DMS53 treated with DMSO at 0.1 percent for 48 hours (cell line): ENCODE measurements at regions not wholly inside any gene's neighbourhood (a gene's known extent, or its start where the extent isn't known, plus 50 kb on each side); places are given as distances from the start of the nearest gene placed in this dataset.
A peak's percentile ranks its signal among the peaks of the same experiment; 100 is the strongest.
"Not testable (repeated sequence)": the region's sequence is repeated elsewhere in the genome, so short reads cannot be mapped to it uniquely, and the experiment has no call there.

ENCODE experiments used
- DNase-seq: peaks from one replicate; lab custom pipeline; 2025; ENCODE audit not compliant: unreplicated experiment; lab: John Stamatoyannopoulos, UW

DNA sequence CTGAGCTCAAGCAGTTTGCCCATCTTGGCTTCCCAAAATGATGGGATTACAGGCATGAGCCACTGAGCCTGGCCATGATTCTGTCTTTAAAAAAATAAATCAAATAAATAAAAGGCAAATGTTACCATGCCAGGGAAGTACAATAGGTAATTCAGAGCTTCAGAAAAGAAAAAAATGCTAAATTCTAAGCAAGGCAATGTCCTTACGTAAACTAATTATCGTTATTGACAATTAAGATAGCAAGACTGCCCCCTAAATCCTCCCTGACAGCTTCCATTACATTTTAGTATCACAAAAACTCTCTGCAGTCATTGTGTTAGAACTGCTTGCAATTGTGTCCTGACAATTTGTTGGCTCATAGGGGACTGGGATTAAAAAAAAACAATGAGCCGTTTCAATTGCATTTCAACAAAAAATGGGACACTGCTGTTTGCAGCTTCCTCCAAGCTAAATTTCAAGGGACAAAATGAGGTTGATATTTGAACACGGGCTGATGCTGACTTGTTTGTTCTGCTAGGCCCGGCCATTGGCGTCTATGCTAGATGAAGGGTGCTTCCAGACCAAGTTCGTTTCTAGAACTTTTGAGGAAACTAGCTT is 88.9 kb downstream of the MOGAT1 start:
- no peak for DNase-seq

DNA sequence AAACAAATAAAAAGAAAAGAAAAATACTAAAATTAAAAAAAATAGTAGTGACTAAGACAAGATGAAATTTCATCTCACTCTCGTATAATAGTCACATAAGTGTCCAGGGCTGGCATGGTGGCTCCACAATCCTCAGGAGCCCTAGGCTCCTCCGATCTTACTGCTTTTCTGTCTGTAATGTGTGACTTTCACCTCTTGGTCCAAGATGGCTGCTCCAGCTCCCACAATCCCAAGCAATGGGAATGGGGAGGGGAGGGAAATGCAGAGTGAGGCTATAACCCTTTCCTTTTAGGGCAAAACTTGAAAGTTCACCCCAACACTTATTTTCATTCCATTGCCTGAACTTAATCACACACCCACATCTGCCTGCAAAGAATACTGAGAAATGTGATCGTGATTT is 90.4 kb downstream of the MOGAT1 start:
- DNase-seq, result no peak

DNA sequence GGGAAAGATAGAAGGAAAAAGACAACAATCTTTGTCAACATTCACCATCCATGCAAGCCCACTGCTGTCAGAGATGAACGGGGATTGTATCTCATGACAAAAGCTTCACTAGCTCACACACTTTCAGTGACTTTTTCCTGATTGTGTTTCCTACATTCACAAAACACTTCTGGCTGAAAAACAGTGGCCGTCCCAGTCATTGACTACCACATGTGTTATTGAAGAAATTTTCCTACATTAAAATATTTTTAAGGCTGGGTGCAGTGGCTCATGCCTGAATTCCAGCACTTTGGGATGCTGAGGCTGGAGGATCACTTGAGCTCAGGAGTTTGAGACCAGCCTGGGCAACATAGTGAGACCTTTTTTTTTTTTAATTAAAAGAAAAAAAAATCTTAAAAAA is 90.9 kb downstream of the MOGAT1 start:
- DNase-seq, result no peak

DNA sequence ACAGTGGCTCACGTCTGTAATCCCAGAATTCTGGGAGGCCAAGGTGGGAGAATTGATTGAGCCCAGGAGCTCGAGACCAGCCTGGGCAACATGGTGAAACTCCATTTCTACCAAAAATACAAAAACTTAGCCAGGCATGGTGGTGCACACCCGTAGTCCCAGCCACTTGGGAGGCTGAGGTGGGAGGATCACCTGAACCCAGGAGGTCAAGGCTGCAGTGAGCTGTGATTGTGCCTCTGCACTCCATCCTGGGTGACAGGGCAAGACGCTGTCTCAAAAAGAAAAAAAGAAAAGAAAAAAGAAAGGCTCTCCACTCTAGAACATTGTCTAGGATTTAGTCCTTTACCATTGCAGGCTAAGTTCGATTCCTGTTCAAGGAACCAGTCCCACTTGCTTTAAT is 94.4 kb downstream of the MOGAT1 start:
- DNase-seq, result not testable (repeated sequence)

DNA sequence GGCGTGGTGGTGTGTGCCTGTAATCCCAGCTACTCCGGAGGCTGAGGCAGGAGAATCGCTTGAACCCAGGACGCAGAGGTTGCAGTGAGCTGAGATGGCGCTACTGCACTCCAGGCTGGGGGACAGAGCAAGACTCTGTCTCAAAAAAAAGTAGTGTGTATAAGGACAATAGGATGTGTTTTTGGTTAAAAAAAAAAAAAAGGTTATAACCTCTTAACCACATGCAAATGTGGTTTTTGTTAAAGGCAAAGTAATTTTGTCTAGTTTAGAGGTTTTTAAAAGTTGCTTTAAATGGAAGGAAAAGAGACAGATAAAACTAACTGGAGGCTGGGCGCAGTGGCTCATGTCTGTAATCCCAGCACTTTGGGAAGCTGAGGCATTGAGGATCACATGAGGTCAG is 92.8 kb upstream of the ACSL3 start:
- DNase-seq, result not testable (repeated sequence)

DNA sequence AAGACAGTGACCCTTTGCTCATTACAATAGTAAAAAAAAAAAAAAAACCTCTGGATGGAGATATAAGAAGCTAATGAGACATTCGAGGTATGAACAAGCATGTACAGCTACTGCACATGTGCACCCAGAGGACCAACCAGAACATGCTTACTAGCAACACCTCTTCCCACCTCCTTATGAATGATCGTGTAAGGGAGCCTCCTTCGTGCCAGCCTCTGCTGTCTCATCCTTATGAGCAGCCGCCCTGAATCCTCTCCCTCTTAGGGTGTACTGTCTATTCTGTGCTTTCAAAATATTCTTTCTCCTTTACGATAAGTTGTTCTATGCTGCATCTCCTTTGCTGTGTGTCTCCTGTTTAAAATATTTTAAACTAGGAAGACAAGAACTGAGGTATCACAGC is 91.4 kb upstream of the ACSL3 start:
- no peak for DNase-seq

DNA sequence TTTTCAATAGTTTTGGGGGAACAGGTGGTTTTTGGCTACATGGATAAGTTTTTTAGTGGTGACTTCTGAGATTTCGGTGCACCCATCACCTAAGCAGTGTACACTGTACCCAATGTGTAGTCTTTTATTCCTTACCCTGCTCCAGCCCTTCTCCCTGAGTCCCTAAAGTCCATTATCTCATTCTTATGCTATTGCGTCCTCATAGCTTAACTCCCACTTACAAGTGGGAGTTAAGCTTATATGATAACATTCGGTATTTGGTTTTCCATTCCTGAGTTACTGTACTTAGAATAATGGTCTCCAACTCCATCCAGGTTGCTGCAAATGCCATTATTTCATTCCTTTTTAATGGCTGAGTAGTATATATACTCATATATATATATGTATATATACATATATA is 90.9 kb upstream of the ACSL3 start:
- no peak for DNase-seq

DNA sequence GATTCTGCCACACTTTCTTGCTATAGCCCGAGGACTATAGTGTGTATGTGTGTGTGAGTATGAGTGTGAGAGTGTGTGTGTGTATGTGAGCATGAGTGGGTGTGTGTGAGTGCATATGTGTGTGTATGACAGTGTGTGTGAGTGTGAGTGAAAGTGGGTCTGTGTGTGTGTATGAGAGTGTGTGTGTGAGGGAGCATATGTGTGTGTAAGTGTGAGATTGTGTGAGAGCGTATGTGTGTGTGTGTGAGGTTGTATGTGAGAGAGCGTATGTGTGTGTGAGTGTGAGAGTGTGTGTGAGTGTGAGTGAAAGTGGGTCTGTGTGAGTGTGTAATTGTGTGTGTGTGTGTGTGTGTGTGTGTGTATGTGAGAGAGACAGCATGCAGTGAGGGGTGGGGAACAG is 89.0 kb upstream of the ACSL3 start:
- DNase-seq, result no peak

DNA sequence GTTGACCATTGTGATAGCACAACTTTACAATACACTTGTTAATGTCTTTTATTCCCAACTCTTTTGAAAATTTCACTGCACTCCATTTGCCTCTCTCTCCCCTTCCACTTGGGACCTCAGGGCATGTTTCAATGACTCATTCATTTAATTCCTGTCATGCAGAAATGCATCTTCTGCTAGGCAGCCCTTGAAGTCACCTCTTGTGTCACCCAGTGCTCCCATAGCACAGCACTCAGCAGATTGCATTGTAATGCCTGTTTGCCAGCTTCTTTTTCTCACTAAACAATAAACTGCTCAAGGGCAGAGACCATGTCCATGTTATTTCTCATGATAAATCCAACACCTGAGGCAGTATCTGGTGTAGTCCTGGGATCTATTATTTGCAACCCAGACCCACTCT is 85.9 kb upstream of the ACSL3 start:
- peak; percentile 29 for DNase-seq

DNA sequence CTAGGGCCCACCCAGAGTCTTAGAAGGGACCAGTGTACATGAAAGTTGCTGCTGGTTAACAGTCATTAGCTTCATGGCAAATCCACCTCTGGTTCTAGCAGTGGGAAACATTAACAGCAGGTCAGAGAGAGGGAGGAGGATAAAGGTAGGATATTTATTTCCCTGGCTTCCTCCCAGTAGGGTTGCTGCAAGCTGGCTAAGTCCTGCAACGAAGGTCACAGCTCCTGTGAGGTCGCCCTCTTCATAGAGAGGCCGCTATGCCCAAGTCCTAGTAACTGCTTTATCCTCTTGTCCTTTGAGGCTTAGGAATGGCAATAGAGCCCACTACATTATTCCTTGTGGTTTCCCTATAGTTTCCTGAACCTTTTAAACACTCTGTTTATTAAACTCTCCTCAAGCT is 84.0 kb upstream of the ACSL3 start:
- DNase-seq, result peak; percentile 1

DNA sequence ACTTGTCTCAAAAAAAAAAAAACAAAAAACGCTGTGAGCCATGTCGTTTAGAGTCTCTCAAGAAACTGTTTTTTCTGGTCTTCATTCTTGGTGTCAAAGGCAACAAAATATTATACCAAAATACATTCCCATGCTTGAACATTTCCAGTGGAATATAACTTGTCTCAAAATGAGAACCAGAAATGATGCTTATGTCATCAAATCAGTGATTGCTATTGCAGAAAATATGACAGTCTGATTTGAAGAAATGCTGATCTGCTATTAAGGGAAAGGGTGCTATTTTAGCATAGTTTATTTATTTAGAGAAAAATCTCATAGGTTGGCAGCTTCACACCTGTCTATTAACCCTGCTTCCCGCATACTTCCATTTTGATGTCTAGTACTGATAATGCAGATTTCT is 82.4 kb upstream of the ACSL3 start:
- no peak for DNase-seq

DNA sequence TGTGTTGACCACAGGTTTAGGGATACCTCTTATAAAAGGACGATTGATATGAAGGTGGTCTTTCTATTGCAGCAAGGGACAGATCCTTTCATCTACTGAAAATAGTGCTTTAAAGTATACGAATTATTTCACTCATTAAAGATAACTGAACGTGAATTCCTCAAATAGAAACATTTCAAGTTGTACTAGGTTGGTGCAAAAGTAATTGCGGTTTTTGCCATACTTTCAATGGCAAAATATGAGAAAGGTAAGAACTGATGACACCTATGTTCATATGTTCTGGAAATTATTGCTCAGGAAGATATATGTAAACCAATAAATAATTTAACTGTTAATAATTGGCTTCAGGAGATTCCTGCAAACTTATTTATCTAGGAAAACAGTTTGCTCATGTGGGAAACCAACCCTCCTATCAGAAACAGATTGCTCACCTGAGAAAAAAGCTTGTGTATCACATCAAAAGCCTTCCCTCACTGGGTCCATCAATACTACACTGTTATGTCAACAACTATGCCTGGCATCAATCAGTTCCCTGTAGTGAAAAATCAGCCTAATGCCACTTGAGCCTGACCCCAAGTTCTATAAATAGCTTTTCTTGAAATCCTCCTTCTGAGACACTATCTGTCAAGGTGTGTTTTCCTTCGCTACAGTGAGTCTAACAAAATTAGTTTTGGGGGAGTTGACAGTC is 81.5 kb upstream of the ACSL3 start:
- DNase-seq, result no peak

DNA sequence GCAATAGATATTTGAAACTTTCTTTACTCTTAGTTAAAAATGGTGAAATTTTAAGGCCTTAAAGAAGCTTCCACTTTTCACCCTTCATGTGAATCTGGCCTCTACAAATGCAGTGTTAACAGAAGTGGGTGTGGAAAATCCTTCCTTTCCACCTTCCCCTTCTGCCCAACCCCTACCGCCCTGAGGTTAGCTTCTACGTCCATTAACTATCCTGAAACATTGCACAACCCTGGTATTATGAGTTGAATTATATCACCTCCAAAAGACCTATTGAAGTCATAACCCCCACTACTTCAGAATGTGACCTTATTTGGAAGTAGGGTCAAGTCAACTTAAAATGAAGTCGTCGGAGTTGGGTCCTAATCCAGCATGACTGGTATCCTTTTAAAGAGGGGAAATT is 80.8 kb upstream of the ACSL3 start:
- DNase-seq, result no peak

DNA sequence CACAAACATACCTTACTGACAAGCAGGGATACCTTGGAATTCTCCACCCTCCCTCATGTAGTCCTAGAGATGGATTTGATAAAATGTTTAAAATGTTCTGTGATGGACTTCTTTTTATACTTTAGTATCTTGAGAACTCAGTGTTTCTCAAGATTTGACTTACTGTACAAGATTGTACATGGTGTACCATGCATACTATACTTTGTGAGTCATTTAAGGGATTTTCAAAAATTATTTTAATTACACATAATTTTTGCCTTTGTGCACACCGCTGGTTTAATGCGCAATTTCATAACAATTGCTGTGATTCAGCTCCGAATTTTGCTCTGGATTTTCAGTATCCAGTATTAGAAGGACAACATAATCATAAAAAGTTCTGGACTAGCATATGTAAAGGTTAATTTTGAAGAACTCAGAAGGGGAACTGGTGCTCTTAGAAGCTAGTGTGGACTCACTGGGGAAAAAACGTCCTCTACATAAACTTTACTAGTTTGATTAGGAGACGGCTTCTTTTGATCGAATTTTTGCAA is 78.6 kb upstream of the ACSL3 start:
- no peak for DNase-seq

DNA sequence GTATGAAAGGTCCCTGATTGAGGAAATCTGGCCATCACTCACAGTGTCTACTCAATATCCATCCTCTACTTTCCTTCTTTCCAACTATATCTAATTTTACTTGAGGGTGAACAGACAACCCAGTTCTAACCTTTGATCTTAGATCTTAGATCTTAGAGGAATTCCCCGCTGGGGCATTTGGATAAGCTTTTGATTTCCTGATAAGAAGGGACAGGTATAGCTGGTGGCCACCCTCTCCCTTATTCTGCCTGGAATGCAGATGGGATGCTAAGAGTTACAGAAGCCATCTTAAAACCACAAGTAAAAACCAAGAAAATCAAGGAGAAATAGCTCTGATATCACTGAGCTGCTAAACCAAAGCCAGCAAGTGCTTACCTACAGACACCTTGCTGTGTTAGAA is 77.2 kb upstream of the ACSL3 start:
- no peak for DNase-seq

DNA sequence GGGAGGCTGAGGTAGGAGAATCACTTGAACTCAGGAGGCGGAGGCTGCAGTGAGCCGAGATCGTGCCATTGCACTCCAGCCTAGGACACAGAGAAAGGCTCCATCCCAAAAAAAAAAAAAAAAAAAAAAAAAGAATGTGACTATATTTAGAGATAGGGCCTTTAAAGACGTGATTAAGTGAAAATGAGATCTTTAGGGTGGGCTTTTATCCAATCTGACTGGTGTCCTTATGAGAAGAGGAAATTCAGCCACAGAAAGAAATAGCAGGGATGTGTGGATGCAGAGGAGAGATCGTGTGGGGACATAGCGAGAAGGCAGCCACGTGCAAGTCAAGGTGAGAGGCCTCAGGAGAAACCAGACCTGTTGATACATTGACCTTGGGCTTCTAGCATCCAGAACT is 69.9 kb upstream of the ACSL3 start:
- no peak for DNase-seq

DNA sequence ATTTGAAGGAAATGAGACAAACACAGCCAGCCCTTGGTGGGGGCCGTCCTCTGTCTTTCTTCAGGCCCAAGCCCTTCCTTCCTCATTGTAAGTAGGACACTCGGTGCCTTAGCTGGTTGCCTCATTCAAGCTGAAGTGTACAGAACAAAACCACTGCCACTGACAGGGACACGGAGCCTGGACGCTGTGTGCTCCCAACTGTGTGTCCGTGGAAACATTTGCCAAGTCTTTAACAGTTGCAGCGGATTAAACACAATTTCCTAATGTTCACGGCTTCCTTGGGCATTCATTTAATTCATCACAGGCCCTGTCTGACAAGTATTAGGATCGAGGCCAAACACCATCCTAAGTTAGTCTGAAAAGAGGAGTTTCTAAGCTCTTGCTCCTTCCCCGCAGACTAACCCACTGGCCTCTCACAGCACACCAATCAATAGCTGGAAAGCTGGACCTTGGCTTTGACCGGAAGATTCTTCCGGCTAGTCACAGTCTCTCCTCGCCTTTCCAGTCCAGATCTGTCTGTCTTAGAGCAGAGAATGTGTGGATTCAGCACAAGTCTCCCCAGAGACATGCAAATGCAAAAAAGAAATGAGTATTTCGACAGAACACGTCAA is 68.7 kb upstream of the ACSL3 start:
- DNase-seq, result no peak

DNA sequence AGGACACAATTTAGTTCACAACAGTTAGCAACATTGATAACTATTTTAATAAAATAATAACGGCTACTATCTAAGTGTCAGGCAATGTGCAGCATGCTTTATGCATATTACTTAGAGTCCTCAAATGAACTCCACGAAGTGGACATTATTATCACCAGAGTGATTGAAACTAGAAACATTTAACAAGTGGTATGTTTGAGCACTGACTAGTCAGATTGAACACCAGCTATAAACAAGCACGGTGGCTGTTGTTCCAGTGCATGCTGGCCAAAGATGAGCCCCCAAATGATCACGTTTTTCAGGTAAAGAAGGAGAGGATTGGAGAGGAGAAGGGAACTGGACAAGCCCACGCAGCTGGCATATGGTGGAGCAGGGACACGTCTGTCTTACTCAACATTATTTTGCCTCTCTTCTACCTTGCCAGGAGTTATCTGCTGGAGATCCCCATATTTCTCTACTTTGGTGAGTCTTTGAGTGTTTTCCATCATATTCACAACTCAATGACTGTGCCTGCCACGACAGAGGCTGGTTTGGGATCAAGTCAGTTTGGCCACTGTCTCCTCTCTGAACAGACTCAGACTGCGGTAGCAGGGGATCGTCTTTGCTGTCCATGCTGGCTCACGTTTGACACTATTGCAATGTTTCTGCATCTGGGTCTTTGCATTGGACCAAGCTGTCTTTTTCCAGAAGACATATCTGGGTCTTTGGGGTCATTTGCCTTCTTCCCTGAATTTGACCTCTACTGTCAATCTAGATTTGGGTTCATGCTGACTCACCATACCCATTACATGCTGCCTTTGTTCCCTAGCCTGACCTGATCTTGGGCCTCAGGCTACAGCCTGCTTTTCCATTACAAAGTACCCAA is 66.0 kb upstream of the ACSL3 start:
- no peak for DNase-seq

DNA sequence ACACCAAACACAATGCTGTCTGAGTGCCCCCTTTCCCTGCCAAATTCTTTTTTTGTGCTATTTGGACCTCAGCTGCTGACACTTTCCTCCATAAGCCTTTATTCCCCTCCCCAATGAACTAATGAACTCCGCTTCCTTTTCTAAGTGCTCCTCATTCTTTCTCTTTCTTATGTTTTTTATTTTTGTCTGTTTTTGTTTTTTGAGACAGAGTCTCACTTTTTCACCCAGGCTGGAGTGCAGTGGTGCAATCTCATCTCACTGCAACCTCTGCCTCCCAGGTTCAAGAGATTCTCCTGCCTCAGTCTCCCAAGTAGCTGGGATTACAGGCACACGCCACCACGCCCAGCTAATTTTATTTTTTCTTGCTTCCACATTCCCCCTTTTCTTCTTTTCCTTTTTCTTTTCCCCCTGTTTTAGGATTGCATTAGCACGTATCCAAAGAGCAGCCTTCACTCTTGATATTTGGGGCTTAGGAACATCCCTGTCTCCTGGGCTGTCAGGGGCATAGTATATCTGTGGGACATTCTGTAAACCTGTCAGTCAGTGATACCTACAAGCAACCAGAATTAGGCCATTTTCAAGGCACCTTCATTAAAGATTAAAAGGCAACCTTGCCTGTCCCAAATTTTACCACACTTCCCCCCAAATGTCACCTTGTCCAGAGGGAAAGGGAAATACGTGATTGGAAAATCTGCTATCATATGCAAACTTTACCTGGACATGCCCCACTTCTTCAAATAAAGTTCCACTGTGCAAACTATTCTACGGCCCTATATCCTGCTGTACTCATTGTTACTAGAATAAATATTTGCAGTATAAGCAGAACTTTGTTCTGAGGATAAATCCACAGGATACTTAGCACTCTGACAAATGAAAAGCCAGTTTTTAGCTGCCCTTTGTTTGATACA is 65.1 kb upstream of the ACSL3 start:
- DNase-seq, result peak; percentile 39

DNA sequence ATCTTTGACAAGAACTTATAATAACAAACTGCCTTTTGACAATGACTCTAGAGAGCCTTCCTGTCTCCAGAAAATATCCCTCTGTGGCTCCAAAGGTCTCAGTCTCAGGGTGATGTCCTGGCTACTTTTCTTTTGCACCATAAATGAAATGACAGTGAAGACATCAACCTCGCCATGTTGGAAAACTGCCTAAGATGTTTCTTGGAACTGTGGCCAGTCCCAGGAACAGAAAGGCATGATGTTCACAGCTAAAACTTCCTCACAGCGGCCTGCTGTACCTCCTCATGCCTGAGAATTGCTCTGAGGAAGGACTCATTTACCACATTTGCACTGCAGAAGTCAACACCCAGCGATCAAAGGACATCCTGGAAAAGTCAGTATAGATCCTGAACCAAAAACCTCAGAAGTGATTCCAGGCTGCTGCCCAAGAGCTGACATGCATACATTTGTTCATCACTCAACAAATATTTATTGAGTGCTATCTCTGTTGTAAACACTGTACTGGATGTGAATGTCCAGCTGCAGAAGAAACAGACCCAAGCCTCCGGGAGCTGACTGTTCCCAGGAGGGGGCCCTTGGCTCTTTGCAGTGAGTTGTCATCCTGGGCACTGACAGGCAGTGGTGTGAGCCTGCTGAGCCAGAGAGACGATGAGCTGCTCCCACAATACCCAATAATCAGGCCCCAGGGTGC is 64.3 kb upstream of the ACSL3 start:
- DNase-seq, result peak; percentile 56
